H9 (cell line): ENCODE measurements at regions not wholly inside any gene's neighbourhood (a gene's known extent, or its start where the extent isn't known, plus 50 kb on each side); places are given as distances from the start of the nearest gene placed in this dataset.

Source experiments
- DNase-seq: peaks from one replicate; pipeline ENCODE4 v3.0.0-alpha.2; 2017
- H2AFZ ChIP-seq: one replicate; pipeline ENCODE4 v1.6.1; 2013; ENCODE audit warnings: mild to moderate bottlenecking, low read length, control low read depth, moderate library complexity
- H2AK5ac ChIP-seq: 2 replicates; pipeline ENCODE4 v1.6.1; 2013; ENCODE audit warnings: low read length, control low read depth, mixed read lengths; ENCODE audit not compliant: insufficient read length
- H2BK120ac ChIP-seq: one replicate; pipeline ENCODE4 v1.6.1; 2013; ENCODE audit warnings: low read depth, mild to moderate bottlenecking, low read length, control low read depth, inconsistent platforms; ENCODE audit not compliant: poor library complexity, severe bottlenecking
- H2BK12ac ChIP-seq: 2 replicates; pipeline ENCODE4 v1.6.1; 2013; ENCODE audit warnings: low read length, control low read depth, mixed read lengths, low read depth; ENCODE audit not compliant: insufficient read length
- H2BK15ac ChIP-seq: 2 replicates; pipeline ENCODE4 v1.6.1; 2013; ENCODE audit warnings: low read depth, low read length, control low read depth
- H2BK20ac ChIP-seq: one replicate; pipeline ENCODE4 v1.6.1; 2013; ENCODE audit warnings: low read depth, mild to moderate bottlenecking, low read length, control low read depth, inconsistent platforms; ENCODE audit not compliant: poor library complexity, severe bottlenecking
- H2BK5ac ChIP-seq: 2 replicates; pipeline ENCODE4 v1.6.1; 2013; ENCODE audit warnings: low read length, control low read depth, mixed read lengths; ENCODE audit not compliant: insufficient read length
- H3K14ac ChIP-seq: 2 replicates; pipeline ENCODE4 v1.6.1; 2013; ENCODE audit warnings: low read length, control low read depth; ENCODE audit not compliant: insufficient read depth
- H3K18ac ChIP-seq: 2 replicates; pipeline ENCODE4 v1.6.1; 2013; ENCODE audit warnings: low read depth, mild to moderate bottlenecking, mixed read lengths, low read length, control low read depth; ENCODE audit not compliant: insufficient read length
- H3K23ac ChIP-seq: 2 replicates; pipeline ENCODE4 v1.6.1; 2013; ENCODE audit warnings: low read length, control low read depth, mixed read lengths, low read depth; ENCODE audit not compliant: insufficient read length
- H3K23me2 ChIP-seq: 2 replicates; pipeline ENCODE4 v1.6.1; 2013; ENCODE audit warnings: low read depth, mild to moderate bottlenecking, mixed read lengths, low read length, control low read depth; ENCODE audit not compliant: insufficient read length, poor library complexity, severe bottlenecking
- H3K27ac ChIP-seq: 2 replicates; pipeline ENCODE4 v1.5.1; 2013; ENCODE audit warnings: low read length, control low read depth, mixed read lengths, low read depth; ENCODE audit not compliant: insufficient read length
- H3K27me3 ChIP-seq: 2 replicates; pipeline ENCODE4 v1.6.1; 2013; ENCODE audit warnings: low read length, control low read depth, inconsistent platforms; ENCODE audit not compliant: insufficient read depth
- H3K4ac ChIP-seq: 2 replicates; pipeline ENCODE4 v1.6.1; 2013; ENCODE audit warnings: low read depth, mild to moderate bottlenecking, control low read depth, inconsistent platforms, low read length, moderate library complexity
- H3K4me1 ChIP-seq: 2 replicates; pipeline ENCODE4 v1.6.1; 2013; ENCODE audit warnings: low read length, control low read depth, inconsistent platforms; ENCODE audit not compliant: insufficient read depth
- H3K4me2 ChIP-seq: 2 replicates; pipeline ENCODE4 v1.6.1; 2013; ENCODE audit warnings: low read length, control low read depth, mixed read lengths; ENCODE audit not compliant: insufficient read length, insufficient read depth
- H3K56ac ChIP-seq: 2 replicates; pipeline ENCODE4 v1.6.1; 2013; ENCODE audit warnings: low read depth, mild to moderate bottlenecking, mixed read lengths, low read length, control low read depth; ENCODE audit not compliant: insufficient read length
- H3K79me1 ChIP-seq: 2 replicates; pipeline ENCODE4 v1.6.1; 2013; ENCODE audit warnings: low read depth, mild to moderate bottlenecking, moderate library complexity, low read length, control low read depth, inconsistent platforms; ENCODE audit not compliant: insufficient read depth, poor library complexity, severe bottlenecking
- H3K79me2 ChIP-seq: 2 replicates; pipeline ENCODE4 v1.6.1; 2013; ENCODE audit warnings: low read length, control low read depth, inconsistent platforms; ENCODE audit not compliant: insufficient read depth
- H3K9ac ChIP-seq: 2 replicates; pipeline ENCODE4 v1.6.1; 2013; ENCODE audit warnings: low read length, control low read depth, mixed read lengths; ENCODE audit not compliant: insufficient read length; ENCODE audit errors: extremely low read depth
- H3K9me3 ChIP-seq: one replicate; pipeline ENCODE4 v1.6.1; 2013; ENCODE audit warnings: low read depth, low read length, inconsistent platforms; ENCODE audit not compliant: control insufficient read depth
- H3T11ph ChIP-seq: one replicate; pipeline ENCODE4 v1.6.1; 2013; ENCODE audit warnings: mild to moderate bottlenecking, low read length, control low read depth, inconsistent platforms
- H4K20me1 ChIP-seq: one replicate; pipeline ENCODE4 v1.6.1; 2013; ENCODE audit not compliant: control insufficient read depth, insufficient read length, insufficient read depth
- H4K5ac ChIP-seq: 2 replicates; pipeline ENCODE4 v1.6.1; 2013; ENCODE audit warnings: low read depth, mild to moderate bottlenecking, mixed read lengths, low read length, control low read depth; ENCODE audit not compliant: insufficient read length
- H4K8ac ChIP-seq: replicated peaks from 2 replicates; pipeline ENCODE4 v1.6.1; 2013; ENCODE audit warnings: low read length, control low read depth, mixed read lengths, low read depth; ENCODE audit not compliant: insufficient read length
- H4K91ac ChIP-seq: 2 replicates; pipeline ENCODE4 v1.6.1; 2013; ENCODE audit warnings: low read depth, mild to moderate bottlenecking, moderate library complexity, mixed read lengths, low read length, control low read depth; ENCODE audit not compliant: insufficient read length
- H3K27ac Mint-ChIP-seq, 3 experiments: 2 replicates in 2 of 3; 3 replicates in 1 of 3; pipeline ENCODE4 v1.8.0; 2020 to 2021; ENCODE audit warnings: mixed read lengths in 3 of 3, mild to moderate bottlenecking in 1 of 3, moderate library complexity in 1 of 3
- H3K27me3 Mint-ChIP-seq: 2 replicates; pipeline ENCODE4 v1.8.0; 2021; ENCODE audit warnings: low read depth, mild to moderate bottlenecking, moderate library complexity, mixed read lengths
- H3K36me3 Mint-ChIP-seq, 3 experiments: 2 replicates in 2 of 3; 3 replicates in 1 of 3; pipeline ENCODE4 v1.8.0; 2020 to 2021; ENCODE audit warnings: low read depth in 3 of 3, mixed read lengths in 3 of 3; ENCODE audit not compliant: insufficient read depth in 1 of 3
- H3K4me1 Mint-ChIP-seq, 2 experiments: 2 replicates each; pipeline ENCODE4 v1.8.0; 2020; ENCODE audit warnings: mixed read lengths in 2 of 2
- H3K4me3 Mint-ChIP-seq, 2 experiments: 2 replicates in 1 of 2; 3 replicates in 1 of 2; pipeline ENCODE4 v1.8.0; 2020 to 2021; ENCODE audit warnings: mild to moderate bottlenecking in 2 of 2, mixed read lengths in 2 of 2, moderate library complexity in 1 of 2
- H3K9me3 Mint-ChIP-seq, 2 experiments: 2 replicates in 1 of 2; 3 replicates in 1 of 2; pipeline ENCODE4 v1.8.0; 2020; ENCODE audit warnings: mild to moderate bottlenecking in 2 of 2, mixed read lengths in 2 of 2, moderate library complexity in 1 of 2
- WGBS: extraction: QIAGEN DNeasy Blood & Tissue Kit; methylation state at CpG from one replicate; pipeline ENCODE4 v1.1.7; 2013; ENCODE audit warnings: missing lambda C conversion rate, low lambda C conversion rate, mixed read lengths; ENCODE audit not compliant: insufficient read length; ENCODE audit errors: extremely low coverage; 5-methylcytosine and 5-hydroxymethylcytosine counted together
- TF ChIP-seq, protein P1 (sequence below): fragments of 200-600 bp; sonication (generic); conservative IDR thresholded peaks from 3 replicates; pipeline ENCODE4 v1.8.0; 2021; ENCODE audit warnings: antibody characterized with exemption, mild to moderate bottlenecking

DNA sequence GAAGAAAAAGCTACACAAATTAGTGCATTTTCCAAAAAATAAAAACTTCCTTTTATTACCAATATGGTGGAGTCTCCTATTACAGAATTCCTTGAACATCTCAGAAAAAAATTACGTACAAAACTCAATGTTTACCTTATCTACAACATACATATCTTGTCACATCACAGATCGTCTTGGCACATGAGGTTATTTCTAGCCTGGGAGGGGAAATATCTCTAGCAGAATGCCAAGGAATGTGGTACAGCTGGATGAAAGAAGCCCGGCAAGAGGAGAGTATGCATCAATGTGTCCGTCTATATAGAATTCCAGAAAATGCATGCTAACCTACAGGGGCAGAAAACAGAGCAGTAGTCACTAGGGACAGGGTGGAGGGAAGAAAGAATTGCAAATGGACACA lies 443.8 kb downstream of the ZSWIM6 start:
- H3K36me3 Mint-ChIP-seq = no peaks in the 10 kb centered on the region; a peak in 1 of 7 replicates
- no peak overlapping the region for H3K23ac ChIP-seq
- no CpG with 5 or more reads among the region's 4 CpGs for WGBS

More for the DNA sequence above, 443.8 kb downstream of the ZSWIM6 start:
- Histone ChIP-seq H3K4me1 (no peaks in the 10 kb centered on the region), H2BK120ac (no peak overlapping the region), H3K9me3 (no peaks in the 10 kb centered on the region), H4K5ac (no peak overlapping the region), H3T11ph (no peak overlapping the region), H3K4me2 (no peak overlapping the region), H4K20me1 (no peaks in the 10 kb centered on the region), H4K8ac (no peak overlapping the region), H2AFZ (no peak overlapping the region), H3K56ac (no peak overlapping the region), H3K23me2 (no peaks in the 10 kb centered on the region), H3K79me2 (no peaks in the 10 kb centered on the region), H3K27ac (no peak overlapping the region), H2BK12ac (no peak overlapping the region), H3K27me3 (no peaks in the 10 kb centered on the region), H2BK5ac (no peak overlapping the region), H3K9ac (no peak overlapping the region), H4K91ac (no peak overlapping the region), H2AK5ac (no peak overlapping the region), H2BK15ac (no peak overlapping the region), H2BK20ac (no peak overlapping the region), H3K14ac (no peak overlapping the region), H3K4ac (no peak overlapping the region), H3K79me1 (no peaks in the 10 kb centered on the region), H3K18ac (no peak overlapping the region)
- TF ChIP-seq, protein P1, sequence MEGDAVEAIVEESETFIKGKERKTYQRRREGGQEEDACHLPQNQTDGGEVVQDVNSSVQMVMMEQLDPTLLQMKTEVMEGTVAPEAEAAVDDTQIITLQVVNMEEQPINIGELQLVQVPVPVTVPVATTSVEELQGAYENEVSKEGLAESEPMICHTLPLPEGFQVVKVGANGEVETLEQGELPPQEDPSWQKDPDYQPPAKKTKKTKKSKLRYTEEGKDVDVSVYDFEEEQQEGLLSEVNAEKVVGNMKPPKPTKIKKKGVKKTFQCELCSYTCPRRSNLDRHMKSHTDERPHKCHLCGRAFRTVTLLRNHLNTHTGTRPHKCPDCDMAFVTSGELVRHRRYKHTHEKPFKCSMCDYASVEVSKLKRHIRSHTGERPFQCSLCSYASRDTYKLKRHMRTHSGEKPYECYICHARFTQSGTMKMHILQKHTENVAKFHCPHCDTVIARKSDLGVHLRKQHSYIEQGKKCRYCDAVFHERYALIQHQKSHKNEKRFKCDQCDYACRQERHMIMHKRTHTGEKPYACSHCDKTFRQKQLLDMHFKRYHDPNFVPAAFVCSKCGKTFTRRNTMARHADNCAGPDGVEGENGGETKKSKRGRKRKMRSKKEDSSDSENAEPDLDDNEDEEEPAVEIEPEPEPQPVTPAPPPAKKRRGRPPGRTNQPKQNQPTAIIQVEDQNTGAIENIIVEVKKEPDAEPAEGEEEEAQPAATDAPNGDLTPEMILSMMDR = no peak
- no peak for DNase-seq
- Mint-ChIP-seq H3K27me3 (no peaks in the 10 kb centered on the region; the same call in 1 of the 2 replicates), H3K9me3 (no peaks in the 10 kb centered on the region), H3K4me3 (no peak overlapping the region), H3K4me1 (no peaks in the 10 kb centered on the region), H3K27ac (no peak overlapping the region)
